K562 (cell line): ENCODE measurements at regions not wholly inside any gene's neighbourhood (a gene's known extent, or its start where the extent isn't known, plus 50 kb on each side); places are given as distances from the start of the nearest gene placed in this dataset.

ENCODE experiments used
- ATAC-seq: fragments of 200-7000 bp; cut with Tn5 transposase; 3 replicates; pipeline ENCODE4 v1.9.1; 2020; ENCODE audit warnings: moderate library complexity
- BruUV-seq: library from RNA; stranded (reverse); fragments of 400-500 nt; replicated peaks from 2 replicates; lab custom pipeline; 2021; lab: Mats Ljungman, UMichigan
- CTCF ChIA-PET: fragments of 300-600 bp; formaldehyde crosslinking; extraction: SDS; loops from one replicate; lab custom pipeline; 2021; ENCODE audit warnings: low intra/inter-chr PET ratio; lab: Yijun Ruan, JAX
- POLR2A ChIA-PET: fragments of 300-600, 350-650 bp; sonication (Branson Sonifier 250); formaldehyde crosslinking; extraction: SDS; loops from one replicate; lab custom pipeline; 2021; ENCODE audit warnings: antibody characterized with exemption, inconsistent platforms; lab: Yijun Ruan, JAX
- DNase-seq, 4 experiments: peaks; one replicate each; pipeline versions ENCODE4 v3.0.0 to v3.0.0-alpha.2; 2011 to 2018; ENCODE audit warnings: low spot score in 3 of 4, mixed read lengths in 3 of 4; ENCODE audit errors: extremely low read depth in 1 of 4
- FAIRE-seq: peaks from 2 replicates; lab custom pipeline; 2011; peaks lifted over from hg19 to GRCh38; lab: Jason Lieb, UNC
- H2AFZ ChIP-seq: 2 replicates; pipeline ENCODE4 v1.6.0; 2011; ENCODE audit warnings: low read depth, low read length, control low read depth, inconsistent platforms
- H3K27ac ChIP-seq: fragments of 200-600 bp; 3 replicates; pipeline ENCODE4 v1.8.0; 2011; ENCODE audit warnings: low read depth, mild to moderate bottlenecking, control low read depth, inconsistent platforms, low read length, moderate library complexity, mixed read lengths; ENCODE audit errors: extremely low read depth
- H3K27me3 ChIP-seq, 2 experiments: fragments of 300-600 bp in 1 of 2; 2 replicates in 1 of 2; 3 replicates in 1 of 2; pipeline versions ENCODE4 v1.6.0 to v1.8.0; 2011; ENCODE audit warnings: inconsistent platforms in 2 of 2, low read length in 2 of 2, mild to moderate bottlenecking in 1 of 2, mixed read lengths in 1 of 2, moderate library complexity in 1 of 2; ENCODE audit not compliant: control insufficient read depth in 2 of 2, insufficient read depth in 2 of 2
- H3K36me3 ChIP-seq: fragments of 300-600 bp; 3 replicates; pipeline ENCODE4 v1.8.0; 2011; ENCODE audit warnings: mild to moderate bottlenecking, low read length, inconsistent platforms; ENCODE audit not compliant: control insufficient read depth, insufficient read depth
- H3K4me1 ChIP-seq, 2 experiments: fragments of 200-600 bp in 1 of 2; replicated peaks in 1 of 2; 2 replicates in 1 of 2; 3 replicates in 1 of 2; pipeline versions ENCODE4 v1.5.1 to v1.8.0; 2011; ENCODE audit warnings: inconsistent platforms in 2 of 2, low read length in 2 of 2, mild to moderate bottlenecking in 1 of 2, mixed read lengths in 1 of 2, moderate library complexity in 1 of 2; ENCODE audit not compliant: control insufficient read depth in 2 of 2, insufficient read depth in 2 of 2
- H3K4me2 ChIP-seq: 2 replicates; pipeline ENCODE4 v1.6.1; 2011; ENCODE audit warnings: low read length, control low read depth, inconsistent platforms, mixed read lengths; ENCODE audit not compliant: insufficient read depth
- H3K4me3 ChIP-seq: fragments of 200-600 bp; sonication (generic), shearing (Covaris generic); 2 replicates; pipeline ENCODE4 v1.5.1; 2016; ENCODE audit warnings: control low read depth, inconsistent platforms
- H3K79me2 ChIP-seq: fragments of 200-600 bp; 3 replicates; pipeline ENCODE4 v1.8.0; 2011; ENCODE audit warnings: low read length, inconsistent platforms; ENCODE audit not compliant: control insufficient read depth, insufficient read depth
- H3K9ac ChIP-seq, 2 experiments: 2 replicates each; pipeline versions ENCODE4 v1.6.0 to v1.6.1; 2011; ENCODE audit warnings: low read depth in 2 of 2, low read length in 2 of 2, control low read depth in 1 of 2, inconsistent platforms in 1 of 2, mild to moderate bottlenecking in 1 of 2, mixed read lengths in 1 of 2; ENCODE audit not compliant: insufficient read depth in 1 of 2
- H3K9me1 ChIP-seq: one replicate; pipeline ENCODE4 v1.6.0; 2011; ENCODE audit warnings: inconsistent platforms, mild to moderate bottlenecking, low read length, moderate library complexity; ENCODE audit not compliant: control insufficient read depth, insufficient read depth
- H3K9me3 ChIP-seq: replicated peaks from 2 replicates; pipeline ENCODE4 v1.5.1; 2011; ENCODE audit warnings: low read depth, low read length, inconsistent platforms; ENCODE audit not compliant: control insufficient read depth, insufficient read depth
- H4K20me1 ChIP-seq: replicated peaks from 2 replicates; pipeline ENCODE4 v1.6.1; 2011; ENCODE audit warnings: low read length, inconsistent platforms, mixed read lengths; ENCODE audit not compliant: control insufficient read depth, insufficient read depth
- BDP1 ChIP-seq: IDR thresholded peaks from 3 replicates; pipeline ENCODE4 v1.6.1; 2011; ENCODE audit not compliant: insufficient read length, insufficient read depth
- BRCA1 ChIP-seq, 2 experiments: fragments of 450-650 bp in 1 of 2; sonication (generic) in 1 of 2; formaldehyde crosslinking in 1 of 2; IDR thresholded peaks; 2 replicates each; pipeline versions ENCODE4 v1.5.0 to v1.6.1; 2017 to 2020; ENCODE audit warnings: mild to moderate bottlenecking in 1 of 2, missing genetic modification reagents in 1 of 2
- DMBX1 ChIP-seq: fragments of 250-450 bp; sonication (Bioruptor Pico); IDR thresholded peaks from 2 replicates; pipeline ENCODE4 v1.8.0; 2022; ENCODE audit warnings: inconsistent platforms, mild to moderate bottlenecking, moderate library complexity, borderline replicate concordance
- ELF1 ChIP-seq: fragments of 200-800 bp; sonication (Bioruptor generic); IDR thresholded peaks from 2 replicates; pipeline ENCODE4 v1.6.1; 2016; ENCODE audit warnings: missing genetic modification characterization, missing compliant biosample characterization
- GTF2E2 ChIP-seq: fragments of 200-800 bp; sonication (Bioruptor generic); IDR thresholded peaks from 2 replicates; pipeline ENCODE4 v1.6.1; 2016; ENCODE audit warnings: missing genetic modification characterization, missing compliant biosample characterization
- HDAC1 ChIP-seq, 2 experiments: fragments of 450-650 bp; IDR thresholded peaks; 2 replicates each; pipeline ENCODE4 v1.6.1; 2016 to 2017; ENCODE audit warnings: inconsistent platforms in 1 of 2, mild to moderate bottlenecking in 1 of 2, moderate library complexity in 1 of 2
- HDGF ChIP-seq: fragments of 450-650 bp; IDR thresholded peaks from 2 replicates; pipeline ENCODE4 v1.6.1; 2016
- KAT2B ChIP-seq: IDR thresholded peaks from one replicate; pipeline ENCODE4 v1.6.1; 2012; ENCODE audit warnings: low read depth, mild to moderate bottlenecking, control low read depth, inconsistent platforms, low read length, moderate library complexity
- PHF20 ChIP-seq: fragments of 450-650 bp; IDR thresholded peaks from 2 replicates; pipeline ENCODE4 v1.6.1; 2018; ENCODE audit not compliant: partially characterized antibody
- RAD51 ChIP-seq: fragments of 450-650 bp; IDR thresholded peaks from 2 replicates; pipeline ENCODE4 v1.7.1; 2016; ENCODE audit warnings: low read depth, mild to moderate bottlenecking, borderline replicate concordance
- SMAD1 ChIP-seq: fragments of 150-350 bp; IDR thresholded peaks from 2 replicates; pipeline ENCODE4 v1.6.1; 2014; ENCODE audit warnings: low read length, low read depth; ENCODE audit not compliant: partially characterized antibody
- SP1 ChIP-seq: sonication (generic); formaldehyde crosslinking; IDR thresholded peaks from 2 replicates; pipeline ENCODE4 v1.8.1; 2022; ENCODE audit warnings: mild to moderate bottlenecking, missing genetic modification reagents
- SRSF9 ChIP-seq: fragments of 200-400 bp; formaldehyde crosslinking; IDR thresholded peaks from 2 replicates; pipeline ENCODE4 v1.6.1; 2017; ENCODE audit warnings: low read depth, low read length, borderline replicate concordance
- TAF1 ChIP-seq: IDR thresholded peaks from 2 replicates; pipeline ENCODE4 v1.6.1; 2011; ENCODE audit warnings: mild to moderate bottlenecking, low read length, moderate library complexity; ENCODE audit not compliant: insufficient read depth, control insufficient read depth, severe bottlenecking; ENCODE audit errors: extremely low read depth
- TAF7 ChIP-seq: fragments of 450-650 bp; IDR thresholded peaks from 2 replicates; pipeline ENCODE4 v1.6.1; 2016; ENCODE audit warnings: missing genetic modification characterization, missing compliant biosample characterization
- TCF7 ChIP-seq: sonication (generic); IDR thresholded peaks from 2 replicates; pipeline ENCODE4 v1.6.1; 2016; ENCODE audit warnings: antibody characterized with exemption, borderline replicate concordance
- ZNF224 ChIP-seq: sonication (generic); formaldehyde crosslinking; IDR thresholded peaks from 2 replicates; pipeline ENCODE4 v1.8.0; 2022; ENCODE audit warnings: mild to moderate bottlenecking, missing genetic modification reagents
- WGBS: fragments of 100-300 bp; shearing (Covaris generic); methylation state at CpG from one replicate; pipeline ENCODE4 v1.1.6; 2016; ENCODE audit warnings: low coverage, mixed read lengths; ENCODE audit not compliant: insufficient coverage; ENCODE audit errors: missing lambda C conversion rate; 5-methylcytosine and 5-hydroxymethylcytosine counted together
- in situ Hi-C: fragments of 300-500 bp; cut with MboI; formaldehyde crosslinking; loops from 4 replicates; pipeline ENCODE4 v1.15.0; 2018; ENCODE audit warnings: inconsistent platforms, mixed read lengths
- intact Hi-C: fragments of 100-400 bp; cut with micrococcal nuclease; formaldehyde crosslinking; loops from 2 replicates; pipeline ENCODE4 v1.14.2; 2022
- TF ChIP-seq, protein P1 (sequence below): fragments of 250-450 bp; sonication (Bioruptor Pico); IDR thresholded peaks from 2 replicates; pipeline ENCODE4 v1.9.0; 2021; ENCODE audit warnings: mild to moderate bottlenecking, inconsistent platforms

DNA sequence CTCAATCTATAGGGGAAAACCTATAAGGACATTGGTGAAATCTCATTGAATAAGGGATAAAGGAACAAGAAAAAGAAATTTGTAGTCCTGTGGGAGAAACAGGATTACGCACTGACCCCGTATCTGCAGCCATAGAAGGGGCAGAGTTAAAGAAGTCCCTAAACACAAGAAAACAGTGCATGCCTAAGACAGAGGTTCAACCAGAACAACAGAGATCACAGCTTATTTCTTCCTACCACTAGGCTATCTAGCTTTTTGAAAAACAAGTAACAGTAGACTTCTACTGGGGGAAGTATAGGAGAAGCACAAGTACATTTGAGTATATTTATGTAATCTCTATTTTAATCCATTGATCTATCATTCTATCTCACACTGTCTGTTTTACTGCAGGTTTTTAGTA is 485.2 kb upstream of the REG3G start (continued):
- TF ChIP-seq DMBX1 (no peak), BRCA1 (IDR thresholded peaks at IDR 0.05) (no peak), BRCA1 (CRISPR knock-in tag; IDR thresholded peaks at IDR 0.05) (no peak), TCF7 (no peak), SP1 (CRISPR knock-in tag) (no peak)

DNA sequence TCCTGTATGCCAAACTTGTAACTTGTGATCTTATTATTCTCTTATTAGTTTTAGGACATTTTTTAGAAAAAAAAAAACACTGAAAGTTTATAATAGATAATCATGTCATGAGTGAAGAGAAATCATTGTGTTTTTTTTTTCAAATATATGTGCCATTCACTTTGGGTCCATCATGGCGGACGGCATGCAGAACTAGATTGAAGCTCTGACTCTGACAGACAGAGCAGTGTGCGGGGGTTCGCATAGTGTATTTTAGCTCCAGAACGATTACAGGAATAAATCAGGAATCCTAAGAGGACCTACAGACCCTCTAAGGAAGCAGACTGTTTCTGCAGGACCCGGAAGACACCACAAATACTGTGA is 484.4 kb upstream of the REG3G start:
- Histone ChIP-seq H3K36me3 (no peaks in the 10 kb centered on the region), H3K4me3 (peak overlapping the region; percentile 62), H3K27me3 (no peaks in the 10 kb centered on the region), H3K9me1 (no peaks in the 10 kb centered on the region), H3K79me2 (peaks cover 53% of the 10 kb centered on the region), H2AFZ (peak overlapping the region; percentile 89), H3K4me2 (peak overlapping the region; percentile 81), H3K9ac (peak overlapping the region; percentile 87 to 90), H3K4me1 (no peaks in the 10 kb centered on the region), H3K9me3 (no peaks in the 10 kb centered on the region), H4K20me1 (no peaks in the 10 kb centered on the region), H3K27ac (peak overlapping the region; percentile 96)
- peak; percentile 62 for ATAC-seq
- ChIA-PET CTCF (no interaction called here), POLR2A (interaction anchor here (0.5 to 1.5 kb wide), 4 partner anchors 8 to 172 kb away, joined by 3 to 6 read pairs (median 4); no protein-coding TSS in a partner anchor)
- BruUV-seq: no TSS peak
- intact Hi-C loops (no loop called here), in situ Hi-C loops (no loop called here)
- 2% methylated on average over 6 of the region's 6 CpGs for WGBS
- no peak for FAIRE-seq
- DNase-seq: peak in 2 of 4 experiments; percentile 6 to 30
- TF ChIP-seq HDGF (no peak), TAF7 (0 out of 2 replicates have a peak, but pooled peaks have one; percentile 16), SMAD1 (no peak), SRSF9 (no peak), ZNF224 (CRISPR knock-in tag) (no peak), GTF2E2 (tag) (peak; percentile 37), BDP1 (no peak), RAD51 (no peak), HDAC1 (IDR thresholded peaks at IDR 0.05) (no peak), PHF20 (no peak), TAF1 (peak; percentile 61), ELF1 (tag) (peak; percentile 47; the same call in 1 of the 2 replicates), KAT2B (no peak)
- TF ChIP-seq, protein P1, sequence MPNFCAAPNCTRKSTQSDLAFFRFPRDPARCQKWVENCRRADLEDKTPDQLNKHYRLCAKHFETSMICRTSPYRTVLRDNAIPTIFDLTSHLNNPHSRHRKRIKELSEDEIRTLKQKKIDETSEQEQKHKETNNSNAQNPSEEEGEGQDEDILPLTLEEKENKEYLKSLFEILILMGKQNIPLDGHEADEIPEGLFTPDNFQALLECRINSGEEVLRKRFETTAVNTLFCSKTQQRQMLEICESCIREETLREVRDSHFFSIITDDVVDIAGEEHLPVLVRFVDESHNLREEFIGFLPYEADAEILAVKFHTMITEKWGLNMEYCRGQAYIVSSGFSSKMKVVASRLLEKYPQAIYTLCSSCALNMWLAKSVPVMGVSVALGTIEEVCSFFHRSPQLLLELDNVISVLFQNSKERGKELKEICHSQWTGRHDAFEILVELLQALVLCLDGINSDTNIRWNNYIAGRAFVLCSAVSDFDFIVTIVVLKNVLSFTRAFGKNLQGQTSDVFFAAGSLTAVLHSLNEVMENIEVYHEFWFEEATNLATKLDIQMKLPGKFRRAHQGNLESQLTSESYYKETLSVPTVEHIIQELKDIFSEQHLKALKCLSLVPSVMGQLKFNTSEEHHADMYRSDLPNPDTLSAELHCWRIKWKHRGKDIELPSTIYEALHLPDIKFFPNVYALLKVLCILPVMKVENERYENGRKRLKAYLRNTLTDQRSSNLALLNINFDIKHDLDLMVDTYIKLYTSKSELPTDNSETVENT (CRISPR knock-in tag): no peak
